ENCODE measurements at regions not wholly inside any gene's neighbourhood (a gene's known extent, or its start where the extent isn't known, plus 50 kb on each side); places are given as distances from the start of the nearest gene placed in this dataset.

- no peaks in the 10 kb centered on the region for H3K27me3 ChIP-seq (ENCODE audit: control insufficient read depth in 3 of 3, insufficient read depth in 3 of 3, low read length in 2 of 3)
These were observed 776.5 kb upstream of the SLITRK1 start for GRCh38 chr13:84658491-84659358.

GRCh38 chr13:84655677-84656076 lies 773.4 kb upstream of the SLITRK1 start:
- no peak for TF ChIP-seq CTCF (IDR thresholded peaks at IDR 0.05; ENCODE audit: control extremely low read depth, extremely low read depth)
- H3K36me3 ChIP-seq (ENCODE audit: control insufficient read depth in 4 of 4, insufficient read depth in 4 of 4, low read length in 4 of 4) = no peaks in the 10 kb centered on the region
- no peak overlapping the region for H3K9ac ChIP-seq (ENCODE audit: insufficient read depth in 1 of 2, low read length in 2 of 2)
- H3K27ac ChIP-seq (ENCODE audit: low read depth in 1 of 2, low read length in 1 of 2) = no peak overlapping the region
- ATAC-seq (ENCODE audit: insufficient read depth, low FRiP score) = no peak
- H3K9me3 ChIP-seq (ENCODE audit: control insufficient read depth in 4 of 4, insufficient read depth in 3 of 4, low read length in 3 of 4) = no peaks in the 10 kb centered on the region
- no peak overlapping the region for H3K4me3 ChIP-seq
- WGBS, 2 donors = 26 to 53% methylated on average over 3 of the region's 3 CpGs
- H3K4me1 ChIP-seq (ENCODE audit: control insufficient read depth in 5 of 5, insufficient read depth in 5 of 5, low read length in 5 of 5) = no peaks in the 10 kb centered on the region
- no peak for DNase-seq
- no peaks in the 10 kb centered on the region for H3K27me3 ChIP-seq (ENCODE audit: control insufficient read depth in 3 of 3, insufficient read depth in 3 of 3, low read length in 2 of 3)

More at GRCh38 chr13:84658491-84659358, 776.5 kb upstream of the SLITRK1 start:
- Histone ChIP-seq H3K4me1 (ENCODE audit: control insufficient read depth in 5 of 5, insufficient read depth in 5 of 5, low read length in 5 of 5) (no peaks in the 10 kb centered on the region), H3K4me3 (no peak overlapping the region), H3K9me3 (ENCODE audit: control insufficient read depth in 4 of 4, insufficient read depth in 3 of 4, low read length in 3 of 4) (no peaks in the 10 kb centered on the region), H3K27ac (ENCODE audit: low read depth in 1 of 2, low read length in 1 of 2) (no peak overlapping the region), H3K36me3 (ENCODE audit: control insufficient read depth in 4 of 4, insufficient read depth in 4 of 4, low read length in 4 of 4) (no peaks in the 10 kb centered on the region), H3K9ac (ENCODE audit: insufficient read depth in 1 of 2, low read length in 2 of 2) (no peak overlapping the region)
- no peak for TF ChIP-seq CTCF (IDR thresholded peaks at IDR 0.05; ENCODE audit: control extremely low read depth, extremely low read depth)
- no peak for ATAC-seq (ENCODE audit: insufficient read depth, low FRiP score)
- WGBS, 2 donors = 70 to 81% methylated on average over 3 of the region's 3 CpGs
- peak in 1 of 3 donors; percentile 13 for DNase-seq

- DNase-seq = no peak
- TF ChIP-seq CTCF (IDR thresholded peaks at IDR 0.05; ENCODE audit: control extremely low read depth, extremely low read depth) = no peak
- H3K9ac ChIP-seq (ENCODE audit: insufficient read depth in 1 of 2, low read length in 2 of 2) = no peak overlapping the region
- 56% methylated on average over 5 of the region's 5 CpGs for WGBS, 2 donors
- H3K27ac ChIP-seq (ENCODE audit: low read depth in 1 of 2, low read length in 1 of 2) = peak overlapping the region in 1 of 2 donors; percentile 54
- no peaks in the 10 kb centered on the region for H3K27me3 ChIP-seq (ENCODE audit: control insufficient read depth in 3 of 3, insufficient read depth in 3 of 3, low read length in 2 of 3)
- H3K36me3 ChIP-seq (ENCODE audit: control insufficient read depth in 4 of 4, insufficient read depth in 4 of 4, low read length in 4 of 4) = no peaks in the 10 kb centered on the region
- ATAC-seq (ENCODE audit: insufficient read depth, low FRiP score) = no peak
- no peaks in the 10 kb centered on the region for H3K9me3 ChIP-seq (ENCODE audit: control insufficient read depth in 4 of 4, insufficient read depth in 3 of 4, low read length in 3 of 4)
- no peaks in the 10 kb centered on the region for H3K4me1 ChIP-seq (ENCODE audit: control insufficient read depth in 5 of 5, insufficient read depth in 5 of 5, low read length in 5 of 5)
- no peak overlapping the region for H3K4me3 ChIP-seq
These were observed 772.5 kb upstream of the SLITRK1 start for GRCh38 chr13:84654654-84655275.

Measured in lung (tissue), 11 donors.